ENCODE measurements at regions not wholly inside any gene's neighbourhood (a gene's known extent, or its start where the extent isn't known, plus 50 kb on each side); places are given as distances from the start of the nearest gene placed in this dataset.

GRCh38 chr1:208405014-208405413 is 160.8 kb upstream of the PLXNA2 start:
- Mint-ChIP-seq H3K9me3 (ENCODE audit: unreplicated experiment) (no peaks in the 10 kb centered on the region), H3K27me3 (ENCODE audit: insufficient read depth, unreplicated experiment) (peaks cover 14% of the 10 kb centered on the region), H3K4me3 (ENCODE audit: unreplicated experiment) (no peak overlapping the region), H3K4me1 (ENCODE audit: low read depth, unreplicated experiment) (no peaks in the 10 kb centered on the region), H3K27ac (ENCODE audit: unreplicated experiment) (no peak overlapping the region), H3K36me3 (ENCODE audit: insufficient read depth, unreplicated experiment) (no peaks in the 10 kb centered on the region)
- Histone ChIP-seq H3K4me1 (no peaks in the 10 kb centered on the region), H3K4me3 (ENCODE audit: low read depth, low read length) (no peak overlapping the region), H3K27me3 (replicated peaks; ENCODE audit: control insufficient read depth, insufficient read depth, low read length) (no peaks in the 10 kb centered on the region), H3K9me3 (no peaks in the 10 kb centered on the region), H3K36me3 (ENCODE audit: control insufficient read depth, insufficient read depth, low read length) (no peaks in the 10 kb centered on the region)
- no peak for TF ChIP-seq CTCF (IDR thresholded peaks at IDR 0.05; ENCODE audit: insufficient read depth in 1 of 2, low read depth in 1 of 2, low read length in 1 of 2, severe bottlenecking in 1 of 2, unreplicated experiment in 1 of 2)
- intact Hi-C loops (cut with micrococcal nuclease; ENCODE audit: unreplicated experiment) = no loop called here
- CTCF ChIA-PET = no interaction called here
- POLR2A ChIA-PET = no interaction called here
- no TSS peak for BruUV-seq (replicated peaks)
- no peak for DNase-seq

GRCh38 chr1:208409176-208409575 is 165.0 kb upstream of the PLXNA2 start:
- peaks cover 5% of the 10 kb centered on the region for H3K27me3 Mint-ChIP-seq (ENCODE audit: insufficient read depth, unreplicated experiment)
- H3K4me1 ChIP-seq = no peaks in the 10 kb centered on the region
- intact Hi-C loops (cut with micrococcal nuclease; ENCODE audit: unreplicated experiment) = no loop called here
- H3K4me3 ChIP-seq (ENCODE audit: low read depth, low read length) = no peak overlapping the region
- no peaks in the 10 kb centered on the region for H3K36me3 Mint-ChIP-seq (ENCODE audit: insufficient read depth, unreplicated experiment)
- no peaks in the 10 kb centered on the region for H3K27me3 ChIP-seq (replicated peaks; ENCODE audit: control insufficient read depth, insufficient read depth, low read length)
- H3K9me3 ChIP-seq = no peaks in the 10 kb centered on the region
- no TSS peak for BruUV-seq (replicated peaks)
- no peaks in the 10 kb centered on the region for H3K36me3 ChIP-seq (ENCODE audit: control insufficient read depth, insufficient read depth, low read length)
- H3K9me3 Mint-ChIP-seq (ENCODE audit: unreplicated experiment) = no peaks in the 10 kb centered on the region
- no peak overlapping the region for H3K27ac Mint-ChIP-seq (ENCODE audit: unreplicated experiment)
- TF ChIP-seq CTCF (IDR thresholded peaks at IDR 0.05; ENCODE audit: insufficient read depth in 1 of 2, low read depth in 1 of 2, low read length in 1 of 2, severe bottlenecking in 1 of 2, unreplicated experiment in 1 of 2) = no peak
- DNase-seq = no peak
- ChIA-PET CTCF (no interaction called here), POLR2A (no interaction called here)
- no peak overlapping the region for H3K4me3 Mint-ChIP-seq (ENCODE audit: unreplicated experiment)
- H3K4me1 Mint-ChIP-seq (ENCODE audit: low read depth, unreplicated experiment) = no peaks in the 10 kb centered on the region

GRCh38 chr1:208410409-208410808 is 166.2 kb upstream of the PLXNA2 start:
- CTCF ChIA-PET = no interaction called here
- no TSS peak for BruUV-seq (replicated peaks)
- H3K36me3 Mint-ChIP-seq (ENCODE audit: insufficient read depth, unreplicated experiment) = no peaks in the 10 kb centered on the region
- H3K27me3 Mint-ChIP-seq (ENCODE audit: insufficient read depth, unreplicated experiment) = peaks cover 7% of the 10 kb centered on the region
- DNase-seq = no peak
- H3K4me1 Mint-ChIP-seq (ENCODE audit: low read depth, unreplicated experiment) = no peaks in the 10 kb centered on the region
- H3K4me3 ChIP-seq (ENCODE audit: low read depth, low read length) = no peak overlapping the region
- no peak overlapping the region for H3K27ac Mint-ChIP-seq (ENCODE audit: unreplicated experiment)
- no peaks in the 10 kb centered on the region for H3K9me3 Mint-ChIP-seq (ENCODE audit: unreplicated experiment)
- intact Hi-C loops (cut with micrococcal nuclease; ENCODE audit: unreplicated experiment) = no loop called here
- POLR2A ChIA-PET = no interaction called here
- H3K9me3 ChIP-seq = no peaks in the 10 kb centered on the region
- no peak for TF ChIP-seq CTCF (IDR thresholded peaks at IDR 0.05; ENCODE audit: insufficient read depth in 1 of 2, low read depth in 1 of 2, low read length in 1 of 2, severe bottlenecking in 1 of 2, unreplicated experiment in 1 of 2)
- H3K4me3 Mint-ChIP-seq (ENCODE audit: unreplicated experiment) = no peak overlapping the region
- no peaks in the 10 kb centered on the region for H3K27me3 ChIP-seq (replicated peaks; ENCODE audit: control insufficient read depth, insufficient read depth, low read length)
- H3K4me1 ChIP-seq = no peaks in the 10 kb centered on the region
- no peaks in the 10 kb centered on the region for H3K36me3 ChIP-seq (ENCODE audit: control insufficient read depth, insufficient read depth, low read length)

Data from Caco-2 (cell line).